ENCODE measurements at regions not wholly inside any gene's neighbourhood (a gene's known extent, or its start where the extent isn't known, plus 50 kb on each side); places are given as distances from the start of the nearest gene placed in this dataset.

- Histone ChIP-seq H3K4me1 (ENCODE audit: control insufficient read depth, insufficient read depth, low read length) (no peaks in the 10 kb centered on the region), H3K4me3 (ENCODE audit: low read length) (no peak overlapping the region), H3K27me3 (ENCODE audit: control insufficient read depth, insufficient read depth, low read length) (no peaks in the 10 kb centered on the region), H3K27ac (ENCODE audit: low read length) (no peak overlapping the region), H3K9me3 (ENCODE audit: control insufficient read depth, insufficient read depth, low read length) (no peaks in the 10 kb centered on the region), H3K36me3 (ENCODE audit: control insufficient read depth, insufficient read depth, low read length) (no peaks in the 10 kb centered on the region)
- no CpG with 5 or more reads among the region's 1 CpG for WGBS (ENCODE audit: insufficient coverage, insufficient read length)
- DNase-seq (ENCODE audit: low read depth, low spot score), result peak; percentile 5
Observed at GRCh38 chr18:43396266-43396665, 119.0 kb upstream of the SYT4 start.

DNA sequence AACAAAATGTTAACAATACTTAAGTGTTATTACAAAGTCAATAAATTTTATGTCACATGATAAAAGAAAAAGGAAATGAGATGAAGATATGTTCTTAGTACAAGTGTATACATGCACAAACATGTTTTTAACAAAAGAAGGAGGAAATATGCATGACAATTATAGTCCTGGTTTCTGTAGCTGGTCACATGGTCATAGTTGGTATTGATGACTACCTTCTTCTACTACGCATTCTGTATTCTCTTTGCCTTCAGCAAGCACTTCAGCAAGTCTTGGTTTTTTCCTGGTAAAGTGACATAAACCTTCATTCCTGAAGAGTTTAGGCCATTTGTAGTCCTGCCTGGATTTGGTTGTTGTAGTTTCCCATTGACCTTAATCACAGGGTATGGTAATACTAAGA is 121.3 kb upstream of the SYT4 start:
- Histone ChIP-seq H3K4me3 (ENCODE audit: low read length) (no peak overlapping the region), H3K36me3 (ENCODE audit: control insufficient read depth, insufficient read depth, low read length) (no peaks in the 10 kb centered on the region), H3K4me1 (ENCODE audit: control insufficient read depth, insufficient read depth, low read length) (no peaks in the 10 kb centered on the region), H3K27ac (ENCODE audit: low read length) (no peak overlapping the region), H3K9me3 (ENCODE audit: control insufficient read depth, insufficient read depth, low read length) (no peaks in the 10 kb centered on the region), H3K27me3 (ENCODE audit: control insufficient read depth, insufficient read depth, low read length) (no peaks in the 10 kb centered on the region)
- no CpG with 5 or more reads among the region's 1 CpG for WGBS (ENCODE audit: insufficient coverage, insufficient read length)
- no peak for DNase-seq (ENCODE audit: low read depth, low spot score)

DNA sequence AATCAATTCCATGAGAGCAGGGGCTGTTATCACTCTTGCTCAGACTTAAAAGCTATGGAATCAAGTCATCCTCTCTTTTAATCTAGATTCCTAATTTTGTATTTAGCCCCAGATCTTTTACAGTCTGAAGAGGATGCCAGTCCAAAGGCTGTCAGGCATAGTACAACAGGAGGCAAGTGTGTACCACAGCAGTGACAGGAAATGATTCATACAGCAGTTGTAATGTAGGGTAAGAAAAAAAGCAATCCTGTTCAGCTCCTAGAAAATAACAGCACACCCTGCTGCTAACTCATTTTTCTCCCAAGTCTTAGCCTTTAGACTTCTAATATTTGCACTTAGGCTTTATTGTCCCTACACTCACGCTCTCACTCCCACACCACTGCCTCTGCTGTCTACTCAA is 127.8 kb upstream of the SYT4 start:
- Histone ChIP-seq H3K27ac (ENCODE audit: low read length) (no peak overlapping the region), H3K4me1 (ENCODE audit: control insufficient read depth, insufficient read depth, low read length) (no peaks in the 10 kb centered on the region), H3K36me3 (ENCODE audit: control insufficient read depth, insufficient read depth, low read length) (no peaks in the 10 kb centered on the region), H3K9me3 (ENCODE audit: control insufficient read depth, insufficient read depth, low read length) (no peaks in the 10 kb centered on the region), H3K27me3 (ENCODE audit: control insufficient read depth, insufficient read depth, low read length) (no peaks in the 10 kb centered on the region), H3K4me3 (ENCODE audit: low read length) (no peak overlapping the region)
- WGBS (ENCODE audit: insufficient coverage, insufficient read length), result no CpG with 5 or more reads among the region's 1 CpG
- DNase-seq (ENCODE audit: low read depth, low spot score), result no peak

DNA sequence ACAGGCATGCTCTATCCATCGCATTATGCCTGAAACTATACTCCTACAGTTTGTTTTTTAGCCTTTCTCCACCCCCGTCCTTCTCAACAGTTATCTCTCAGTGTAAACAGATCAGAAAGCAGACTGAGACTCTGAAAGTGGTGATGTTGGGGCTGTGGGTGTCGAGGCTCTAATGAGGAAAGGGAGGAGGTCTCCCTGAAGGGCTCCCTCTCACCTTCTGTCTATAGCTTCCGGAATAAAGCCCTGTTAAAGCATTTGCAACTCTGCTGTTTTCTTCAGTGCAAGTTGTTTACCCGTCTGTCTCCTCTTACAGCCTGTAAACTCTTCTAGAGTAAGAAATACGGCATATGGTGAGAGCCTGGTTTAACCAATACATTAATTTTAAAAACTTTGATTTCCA is 136.7 kb upstream of the SYT4 start:
- Histone ChIP-seq H3K27me3 (ENCODE audit: control insufficient read depth, insufficient read depth, low read length) (no peaks in the 10 kb centered on the region), H3K27ac (ENCODE audit: low read length) (no peak overlapping the region), H3K4me3 (ENCODE audit: low read length) (no peak overlapping the region), H3K36me3 (ENCODE audit: control insufficient read depth, insufficient read depth, low read length) (no peaks in the 10 kb centered on the region), H3K9me3 (ENCODE audit: control insufficient read depth, insufficient read depth, low read length) (no peaks in the 10 kb centered on the region; the same call in 1 of the 2 replicates), H3K4me1 (ENCODE audit: control insufficient read depth, insufficient read depth, low read length) (no peaks in the 10 kb centered on the region)
- DNase-seq (ENCODE audit: low read depth, low spot score), result no peak
- no CpG with 5 or more reads among the region's 6 CpGs for WGBS (ENCODE audit: insufficient coverage, insufficient read length)

DNA sequence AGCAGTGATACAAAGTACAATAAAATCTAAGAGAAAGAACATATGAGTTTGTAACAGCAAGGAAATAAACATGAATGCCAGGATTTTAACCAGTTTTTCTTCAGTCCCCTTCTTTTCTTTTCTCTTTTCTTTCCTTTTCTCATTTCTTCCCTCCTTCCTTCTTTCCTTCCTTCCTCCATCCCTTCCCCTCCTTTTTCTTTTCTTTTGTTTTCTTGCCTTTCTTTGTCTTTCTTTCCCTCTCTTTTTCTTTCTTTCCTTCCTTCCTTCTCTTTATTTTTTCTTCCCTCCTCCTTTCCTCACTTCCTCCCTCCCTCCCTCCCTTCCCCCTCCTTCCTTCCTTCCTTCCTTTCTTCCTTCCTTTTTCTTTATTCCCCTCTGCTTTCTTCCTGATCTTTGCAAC is 142.8 kb upstream of the SYT4 start:
- H3K9me3 ChIP-seq (ENCODE audit: control insufficient read depth, insufficient read depth, low read length), result no peaks in the 10 kb centered on the region; the same call in 1 of the 2 replicates
- no peaks in the 10 kb centered on the region for H3K36me3 ChIP-seq (ENCODE audit: control insufficient read depth, insufficient read depth, low read length)
- no peak overlapping the region for H3K27ac ChIP-seq (ENCODE audit: low read length)
- H3K4me1 ChIP-seq (ENCODE audit: control insufficient read depth, insufficient read depth, low read length), result no peaks in the 10 kb centered on the region
- H3K27me3 ChIP-seq (ENCODE audit: control insufficient read depth, insufficient read depth, low read length), result no peaks in the 10 kb centered on the region
- DNase-seq (ENCODE audit: low read depth, low spot score), result no peak
- no peak overlapping the region for H3K4me3 ChIP-seq (ENCODE audit: low read length)

DNA sequence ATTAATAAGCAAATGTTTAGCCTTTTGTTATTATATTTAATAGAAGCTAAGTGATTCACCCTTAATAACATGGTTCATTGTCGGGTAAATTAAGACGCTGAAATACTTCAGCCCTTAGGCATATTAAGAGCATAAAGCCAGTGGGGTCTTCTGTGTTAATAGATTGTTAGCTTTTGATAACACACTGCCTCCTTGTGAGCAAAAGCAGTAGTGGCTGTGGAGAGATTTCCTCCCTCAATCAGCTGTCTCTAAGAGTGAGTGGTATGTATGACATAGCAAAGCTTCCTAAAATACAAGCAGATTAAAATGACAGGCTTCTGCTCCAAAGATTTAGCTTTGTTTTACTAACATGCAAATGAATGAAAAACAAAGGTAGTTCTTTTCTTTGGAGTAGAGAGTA is 143.7 kb upstream of the SYT4 start:
- WGBS (ENCODE audit: insufficient coverage, insufficient read length), result no CpG with 5 or more reads among the region's 2 CpGs

DNA sequence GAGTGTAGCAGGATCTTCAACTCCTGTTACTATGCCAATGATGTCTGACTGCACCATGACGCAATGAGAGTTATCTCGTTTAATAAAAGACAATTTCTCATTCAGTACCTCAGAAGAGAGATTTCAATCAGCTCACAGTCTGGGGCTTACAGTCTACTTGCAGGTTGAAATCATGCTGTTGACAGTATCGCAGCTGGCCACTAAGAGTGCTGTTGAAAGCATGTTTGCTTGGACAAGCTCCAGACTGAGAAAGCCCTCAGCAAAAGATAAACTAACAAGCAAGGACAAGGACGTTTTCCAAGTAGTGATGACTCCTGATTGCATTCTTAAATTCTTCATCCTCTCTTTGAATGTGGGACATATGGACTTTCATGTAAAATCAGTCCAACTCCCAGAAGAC is 145.2 kb upstream of the SYT4 start:
- Histone ChIP-seq H3K4me3 (ENCODE audit: low read length) (no peak overlapping the region), H3K4me1 (ENCODE audit: control insufficient read depth, insufficient read depth, low read length) (no peaks in the 10 kb centered on the region), H3K36me3 (ENCODE audit: control insufficient read depth, insufficient read depth, low read length) (no peaks in the 10 kb centered on the region), H3K9me3 (ENCODE audit: control insufficient read depth, insufficient read depth, low read length) (no peaks in the 10 kb centered on the region; the same call in 1 of the 2 replicates), H3K27ac (ENCODE audit: low read length) (no peak overlapping the region), H3K27me3 (ENCODE audit: control insufficient read depth, insufficient read depth, low read length) (no peaks in the 10 kb centered on the region)
- WGBS (ENCODE audit: insufficient coverage, insufficient read length), result no CpG with 5 or more reads among the region's 4 CpGs
- peak; percentile 20 for DNase-seq (ENCODE audit: low read depth, low spot score)

More for the DNA sequence above, 143.7 kb upstream of the SYT4 start:
- Histone ChIP-seq H3K27me3 (ENCODE audit: control insufficient read depth, insufficient read depth, low read length) (no peaks in the 10 kb centered on the region), H3K4me1 (ENCODE audit: control insufficient read depth, insufficient read depth, low read length) (no peaks in the 10 kb centered on the region), H3K4me3 (ENCODE audit: low read length) (no peak overlapping the region), H3K9me3 (ENCODE audit: control insufficient read depth, insufficient read depth, low read length) (no peaks in the 10 kb centered on the region; the same call in 1 of the 2 replicates), H3K36me3 (ENCODE audit: control insufficient read depth, insufficient read depth, low read length) (no peaks in the 10 kb centered on the region), H3K27ac (ENCODE audit: low read length) (no peak overlapping the region)
- DNase-seq (ENCODE audit: low read depth, low spot score), result peak; percentile 22

- Histone ChIP-seq H3K4me3 (ENCODE audit: low read length) (no peak overlapping the region), H3K4me1 (ENCODE audit: control insufficient read depth, insufficient read depth, low read length) (no peaks in the 10 kb centered on the region), H3K36me3 (ENCODE audit: control insufficient read depth, insufficient read depth, low read length) (no peaks in the 10 kb centered on the region), H3K27me3 (ENCODE audit: control insufficient read depth, insufficient read depth, low read length) (no peaks in the 10 kb centered on the region), H3K9me3 (ENCODE audit: control insufficient read depth, insufficient read depth, low read length) (no peaks in the 10 kb centered on the region; the same call in 1 of the 2 replicates), H3K27ac (ENCODE audit: low read length) (no peak overlapping the region)
- WGBS (ENCODE audit: insufficient coverage, insufficient read length), result no CpG with 5 or more reads among the region's 3 CpGs
- DNase-seq (ENCODE audit: low read depth, low spot score), result no peak
Observed at GRCh38 chr18:43435851-43436250, 158.6 kb upstream of the SYT4 start.

DNA sequence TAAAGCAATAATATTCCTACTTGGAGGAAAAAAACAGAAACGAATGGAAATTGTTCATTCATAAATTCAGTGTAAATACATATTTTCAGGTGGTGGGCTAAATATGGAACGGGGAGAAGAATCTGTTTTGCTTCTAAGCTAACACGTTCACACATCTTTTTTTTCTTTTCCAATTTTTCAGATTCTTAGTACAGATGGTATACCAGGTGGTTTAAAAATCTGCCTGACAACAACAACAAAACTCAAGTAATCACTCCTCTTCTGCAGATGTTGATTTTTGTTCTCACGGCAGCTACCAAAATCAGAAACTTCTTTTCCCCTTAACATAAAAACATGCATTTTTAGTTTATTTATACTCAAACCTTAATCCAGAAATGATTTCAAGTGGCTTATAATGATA is 164.8 kb upstream of the SYT4 start:
- no peak overlapping the region for H3K4me3 ChIP-seq (ENCODE audit: low read length)
- H3K9me3 ChIP-seq (ENCODE audit: control insufficient read depth, insufficient read depth, low read length), result no peaks in the 10 kb centered on the region; the same call in 1 of the 2 replicates
- H3K4me1 ChIP-seq (ENCODE audit: control insufficient read depth, insufficient read depth, low read length), result no peaks in the 10 kb centered on the region
- no peaks in the 10 kb centered on the region for H3K27me3 ChIP-seq (ENCODE audit: control insufficient read depth, insufficient read depth, low read length)
- H3K36me3 ChIP-seq (ENCODE audit: control insufficient read depth, insufficient read depth, low read length), result no peaks in the 10 kb centered on the region
- DNase-seq (ENCODE audit: low read depth, low spot score), result no peak
- no CpG with 5 or more reads among the region's 4 CpGs for WGBS (ENCODE audit: insufficient coverage, insufficient read length)
- H3K27ac ChIP-seq (ENCODE audit: low read length), result no peak overlapping the region

DNA sequence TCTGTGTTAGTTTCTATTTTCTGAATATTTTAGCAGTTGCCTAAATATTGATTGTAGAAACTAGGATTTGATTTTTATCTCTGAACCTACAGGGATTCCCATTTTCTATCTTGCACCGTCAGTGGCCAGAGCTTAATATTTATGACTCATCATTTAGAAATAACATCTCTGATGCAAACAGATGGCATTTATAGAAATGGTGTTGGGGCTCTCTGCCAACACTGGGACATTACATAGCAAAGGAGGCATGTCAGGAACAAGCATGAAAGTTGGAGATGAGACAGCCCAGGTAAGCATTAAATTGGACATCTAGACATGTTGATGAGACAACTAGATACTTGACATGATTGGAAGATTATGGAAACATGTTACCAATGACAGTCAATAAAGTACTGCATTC is 165.3 kb upstream of the SYT4 start:
- WGBS (ENCODE audit: insufficient coverage, insufficient read length), result no CpG with 5 or more reads among the region's 1 CpG
- Histone ChIP-seq H3K4me1 (ENCODE audit: control insufficient read depth, insufficient read depth, low read length) (no peaks in the 10 kb centered on the region), H3K27me3 (ENCODE audit: control insufficient read depth, insufficient read depth, low read length) (no peaks in the 10 kb centered on the region), H3K36me3 (ENCODE audit: control insufficient read depth, insufficient read depth, low read length) (no peaks in the 10 kb centered on the region), H3K27ac (ENCODE audit: low read length) (no peak overlapping the region), H3K4me3 (ENCODE audit: low read length) (no peak overlapping the region), H3K9me3 (ENCODE audit: control insufficient read depth, insufficient read depth, low read length) (no peaks in the 10 kb centered on the region; the same call in 1 of the 2 replicates)
- no peak for DNase-seq (ENCODE audit: low read depth, low spot score)

GRCh38 chr18:43465483-43465882 is 188.2 kb upstream of the SYT4 start:
- DNase-seq (ENCODE audit: low read depth, low spot score), result no peak
- no peaks in the 10 kb centered on the region for H3K36me3 ChIP-seq (ENCODE audit: control insufficient read depth, insufficient read depth, low read length)
- no peaks in the 10 kb centered on the region for H3K27me3 ChIP-seq (ENCODE audit: control insufficient read depth, insufficient read depth, low read length)
- no peak overlapping the region for H3K27ac ChIP-seq (ENCODE audit: low read length)
- H3K4me1 ChIP-seq (ENCODE audit: control insufficient read depth, insufficient read depth, low read length), result no peaks in the 10 kb centered on the region
- no peaks in the 10 kb centered on the region; the same call in 1 of the 2 replicates for H3K9me3 ChIP-seq (ENCODE audit: control insufficient read depth, insufficient read depth, low read length)
- H3K4me3 ChIP-seq (ENCODE audit: low read length), result no peak overlapping the region
